T-helper 1 cell treated with Interleukin-12 subunit alpha and Interleukin-12 subunit beta and Interleukin-4 antibody, amounts not matched to agents 30 ng/mL and 1 ng/mL, for 36 hours (primary cell): ENCODE measurements at regions not wholly inside any gene's neighbourhood (a gene's known extent, or its start where the extent isn't known, plus 50 kb on each side); places are given as distances from the start of the nearest gene placed in this dataset.

Source experiments
- intact Hi-C: fragments of 100-400 bp; cut with micrococcal nuclease; formaldehyde crosslinking; loops from one replicate; pipeline ENCODE4 v1.15.1; 2024

DNA sequence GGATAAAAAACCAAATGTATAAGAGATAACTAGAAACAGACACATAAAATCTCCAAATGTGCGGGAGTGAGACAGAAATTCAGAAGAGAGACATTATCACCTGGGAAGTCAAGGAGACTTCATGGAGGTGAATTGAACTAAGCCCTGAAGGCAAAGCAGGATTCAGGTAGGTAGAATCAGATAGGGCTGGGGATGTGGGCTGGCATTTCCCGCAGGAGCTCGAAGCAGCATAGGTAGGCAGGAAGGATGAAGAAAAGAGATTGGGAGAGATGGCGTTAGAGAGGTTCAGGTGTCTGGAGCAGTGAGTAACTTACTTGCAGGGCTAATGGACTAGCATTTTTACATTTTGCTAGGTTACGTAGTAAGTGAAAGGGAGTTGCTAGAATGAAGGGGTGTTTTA lies 58.2 kb upstream of the NRP1 start:
- intact Hi-C loops = no loop called here

DNA sequence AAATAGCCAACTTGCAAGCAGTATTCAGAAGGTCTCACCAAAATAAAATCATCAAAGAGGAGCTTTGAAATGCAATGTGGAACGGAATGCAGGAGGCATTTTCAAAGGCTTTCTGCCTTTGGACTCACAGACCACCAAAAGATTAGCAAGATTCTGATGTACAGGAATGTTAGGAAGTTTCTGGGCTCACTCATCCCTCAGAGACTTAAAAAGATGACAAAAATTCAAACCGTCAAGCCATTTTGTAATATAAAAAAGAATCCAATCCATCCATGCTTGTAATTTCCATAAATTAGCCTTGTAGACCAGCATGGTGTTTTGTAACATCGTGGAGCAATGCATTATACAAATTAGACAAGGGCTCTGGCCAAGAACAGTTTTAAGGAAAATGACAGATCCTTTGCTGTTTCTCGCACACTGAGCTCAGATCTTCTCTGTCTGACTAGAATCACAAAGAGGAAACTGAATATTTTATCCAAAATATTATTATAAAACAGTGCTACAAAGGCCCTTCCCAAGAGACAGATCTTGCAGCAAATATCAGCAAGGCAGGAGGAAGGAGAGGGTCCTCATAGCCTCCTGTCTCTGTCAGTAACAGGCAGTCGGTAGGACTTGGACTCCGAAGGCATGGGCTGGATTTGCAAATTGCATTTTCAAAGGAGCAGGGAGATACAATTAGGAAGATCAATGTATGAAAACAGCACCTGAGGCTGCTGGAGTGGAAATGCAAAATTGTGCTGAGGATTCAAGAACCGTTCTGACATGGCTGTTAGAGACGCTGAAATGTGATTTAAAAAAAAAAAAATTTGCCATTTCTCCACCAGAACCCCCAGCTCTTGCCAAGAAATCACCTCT lies 57.4 kb upstream of the NRP1 start:
- intact Hi-C loops = no loop called here

GRCh38 chr10:33390046-33390445 lies 55.6 kb upstream of the NRP1 start:
- intact Hi-C loops = no loop called here

GRCh38 chr10:33388785-33389184 lies 54.3 kb upstream of the NRP1 start:
- intact Hi-C loops = no loop called here

DNA sequence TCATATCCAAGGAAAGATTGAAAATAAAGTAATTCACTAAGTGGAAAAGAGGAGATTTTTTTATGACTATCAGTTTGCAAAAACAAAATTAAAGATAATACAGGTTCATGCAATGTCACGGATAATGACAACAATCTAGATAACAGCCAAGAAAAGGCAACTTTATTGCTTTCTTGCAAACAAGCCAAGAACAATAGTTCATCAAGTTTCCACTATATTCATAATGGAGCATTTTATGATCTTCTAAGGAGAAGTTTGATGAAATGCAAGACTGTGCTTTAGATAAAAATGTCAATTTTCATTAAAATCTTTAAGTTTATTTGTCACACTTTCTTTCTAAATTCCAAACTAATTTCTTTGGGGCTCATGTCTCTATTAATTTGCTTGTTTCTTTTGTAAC lies 53.9 kb upstream of the NRP1 start:
- intact Hi-C loops = no loop called here

- intact Hi-C loops = no loop called here
Observed at GRCh38 chr10:33387720-33388119, 53.3 kb upstream of the NRP1 start.

GRCh38 chr10:33386926-33387325 lies 52.5 kb upstream of the NRP1 start:
- intact Hi-C loops = no loop called here

GRCh38 chr10:33385686-33386085 lies 51.2 kb upstream of the NRP1 start:
- intact Hi-C loops = no loop called here

GRCh38 chr10:33385015-33385414 lies 50.5 kb upstream of the NRP1 start:
- intact Hi-C loops = no loop called here
